Brain microvascular endothelial cell (primary cell): ENCODE measurements at regions not wholly inside any gene's neighbourhood (a gene's known extent, or its start where the extent isn't known, plus 50 kb on each side); places are given as distances from the start of the nearest gene placed in this dataset.

Source experiments
- DNase-seq: peaks from one replicate; pipeline ENCODE4 v3.0.0-alpha.2; 2020
- H3K27ac ChIP-seq: fragments of 250-450 bp; sonication (Bioruptor Pico); 2 replicates; pipeline ENCODE4 v1.5.1; 2020; ENCODE audit warnings: mild to moderate bottlenecking, moderate library complexity
- H3K27me3 ChIP-seq: fragments of 250-450 bp; sonication (Bioruptor Pico); replicated peaks from 2 replicates; pipeline ENCODE4 v1.5.1; 2020; ENCODE audit warnings: mild to moderate bottlenecking
- H3K36me3 ChIP-seq: fragments of 250-450 bp; sonication (Bioruptor Pico); replicated peaks from 2 replicates; pipeline ENCODE4 v1.5.1; 2020; ENCODE audit warnings: mild to moderate bottlenecking
- H3K4me3 ChIP-seq: 2 replicates; pipeline ENCODE4 v1.5.1; 2011; ENCODE audit warnings: low read depth, mild to moderate bottlenecking, control low read depth, low read length, moderate library complexity
- in situ Hi-C: cut with HindIII; loops from 2 replicates; pipeline ENCODE4 v1.10.0; 2017; ENCODE audit warnings: low sequenced_read_pairs, low pct_ligation_motif_present
- TF ChIP-seq, protein P1 (sequence below): IDR thresholded peaks from 2 replicates; pipeline ENCODE4 v1.5.1; 2011; ENCODE audit warnings: low read depth, mild to moderate bottlenecking, moderate library complexity, low read length, control low read depth, inconsistent platforms; ENCODE audit errors: missing control alignments

DNA sequence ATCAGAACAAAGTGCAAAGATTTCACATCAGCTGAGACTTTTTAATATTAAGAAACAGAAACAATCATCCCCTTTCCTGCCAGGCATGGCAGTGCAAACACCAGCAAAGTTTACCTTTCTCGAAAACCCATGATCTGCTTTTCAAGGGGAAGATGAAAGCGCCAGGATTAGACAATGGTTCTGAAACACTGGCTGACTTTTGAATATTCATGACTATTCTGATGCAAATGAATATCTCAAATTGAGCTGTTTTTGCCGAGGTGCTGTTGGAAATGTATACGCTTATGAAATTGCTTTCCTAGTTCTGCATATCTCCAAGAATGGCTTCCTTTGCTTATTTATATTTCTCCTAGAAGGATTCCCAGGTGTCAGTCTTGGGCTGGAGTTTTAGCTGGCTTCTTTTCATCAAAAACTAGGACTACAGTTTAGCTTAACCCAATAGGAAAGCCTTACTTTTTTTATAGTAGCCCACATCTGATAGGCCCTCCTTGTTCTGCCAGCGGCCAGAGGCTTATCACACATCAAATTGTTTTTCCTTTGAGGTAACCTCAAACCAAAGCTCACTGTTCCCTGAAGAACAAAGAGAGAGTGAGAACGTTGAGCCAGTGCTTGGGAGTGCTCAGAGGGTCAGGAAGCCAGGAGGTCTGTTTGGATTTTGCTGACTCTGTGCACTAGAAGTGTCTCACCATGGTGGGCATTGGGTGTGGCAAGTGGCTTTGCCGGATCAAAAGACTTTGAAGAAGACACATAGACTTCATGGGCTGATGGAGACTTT, 74.0 kb upstream of the PLCL2 start:
- DNase-seq: no peak
- in situ Hi-C loops: no loop called here
- H3K27ac ChIP-seq: no peak overlapping the region
- no peaks in the 10 kb centered on the region for H3K27me3 ChIP-seq
- no peak overlapping the region for H3K4me3 ChIP-seq
- no peaks in the 10 kb centered on the region for H3K36me3 ChIP-seq
- TF ChIP-seq, protein P1, sequence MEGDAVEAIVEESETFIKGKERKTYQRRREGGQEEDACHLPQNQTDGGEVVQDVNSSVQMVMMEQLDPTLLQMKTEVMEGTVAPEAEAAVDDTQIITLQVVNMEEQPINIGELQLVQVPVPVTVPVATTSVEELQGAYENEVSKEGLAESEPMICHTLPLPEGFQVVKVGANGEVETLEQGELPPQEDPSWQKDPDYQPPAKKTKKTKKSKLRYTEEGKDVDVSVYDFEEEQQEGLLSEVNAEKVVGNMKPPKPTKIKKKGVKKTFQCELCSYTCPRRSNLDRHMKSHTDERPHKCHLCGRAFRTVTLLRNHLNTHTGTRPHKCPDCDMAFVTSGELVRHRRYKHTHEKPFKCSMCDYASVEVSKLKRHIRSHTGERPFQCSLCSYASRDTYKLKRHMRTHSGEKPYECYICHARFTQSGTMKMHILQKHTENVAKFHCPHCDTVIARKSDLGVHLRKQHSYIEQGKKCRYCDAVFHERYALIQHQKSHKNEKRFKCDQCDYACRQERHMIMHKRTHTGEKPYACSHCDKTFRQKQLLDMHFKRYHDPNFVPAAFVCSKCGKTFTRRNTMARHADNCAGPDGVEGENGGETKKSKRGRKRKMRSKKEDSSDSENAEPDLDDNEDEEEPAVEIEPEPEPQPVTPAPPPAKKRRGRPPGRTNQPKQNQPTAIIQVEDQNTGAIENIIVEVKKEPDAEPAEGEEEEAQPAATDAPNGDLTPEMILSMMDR: no peak

- no peak for DNase-seq
- Histone ChIP-seq H3K27me3 (no peaks in the 10 kb centered on the region), H3K27ac (no peak overlapping the region), H3K4me3 (no peak overlapping the region), H3K36me3 (no peaks in the 10 kb centered on the region)
- TF ChIP-seq, protein P1: no peak
- in situ Hi-C loops: no loop called here
Observed at GRCh38 chr3:16811950-16812349, 72.8 kb upstream of the PLCL2 start.

GRCh38 chr3:16813336-16813735, 71.4 kb upstream of the PLCL2 start:
- Histone ChIP-seq H3K36me3 (no peaks in the 10 kb centered on the region), H3K4me3 (no peak overlapping the region), H3K27me3 (no peaks in the 10 kb centered on the region), H3K27ac (no peak overlapping the region)
- TF ChIP-seq, protein P1: no peak
- in situ Hi-C loops: no loop called here
- DNase-seq: no peak

DNA sequence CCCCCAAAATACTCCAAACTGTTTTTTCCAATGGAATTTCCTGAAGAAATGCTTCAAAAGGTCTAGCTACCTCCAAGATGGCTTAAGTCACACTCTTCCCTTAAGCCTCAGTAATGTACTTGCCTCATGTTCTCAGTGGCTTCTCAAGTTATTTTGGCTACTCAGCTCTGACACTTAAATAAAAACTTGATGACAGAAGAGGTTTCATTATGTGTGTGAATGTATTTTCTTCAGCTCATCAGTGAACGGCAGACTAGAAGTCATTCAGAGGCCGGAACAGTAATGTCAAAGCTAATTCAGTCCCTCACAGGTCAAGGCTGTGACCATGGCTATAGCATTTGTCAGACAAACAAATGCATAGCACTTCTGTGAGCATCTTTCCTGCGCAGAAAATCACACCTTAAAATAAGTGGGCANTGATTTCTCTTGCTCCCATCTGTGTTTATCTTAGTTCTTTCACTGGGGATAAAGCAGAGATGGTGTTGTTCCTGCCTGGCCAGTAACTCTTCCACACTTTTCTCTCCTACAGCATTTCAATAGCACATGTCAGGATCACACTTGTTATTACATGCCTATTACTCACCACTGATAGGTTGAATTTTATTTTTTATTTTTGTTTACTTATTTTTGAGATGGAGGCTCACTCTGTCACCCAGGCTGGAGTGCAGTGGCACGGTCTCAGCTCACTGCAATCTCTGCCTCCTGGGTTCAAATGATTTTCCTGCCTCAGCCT, 68.5 kb upstream of the PLCL2 start:
- H3K27ac ChIP-seq: no peak overlapping the region
- in situ Hi-C loops: no loop called here
- no peaks in the 10 kb centered on the region for H3K36me3 ChIP-seq
- TF ChIP-seq, protein P1: no peak
- no peaks in the 10 kb centered on the region for H3K27me3 ChIP-seq
- no peak overlapping the region for H3K4me3 ChIP-seq
- DNase-seq: no peak

- no peak overlapping the region for H3K27ac ChIP-seq
- no peak overlapping the region for H3K4me3 ChIP-seq
- no peaks in the 10 kb centered on the region for H3K27me3 ChIP-seq
- in situ Hi-C loops: no loop called here
- TF ChIP-seq, protein P1: no peak
- no peak for DNase-seq
- H3K36me3 ChIP-seq: no peaks in the 10 kb centered on the region
Observed at GRCh38 chr3:16817197-16817596, 67.6 kb upstream of the PLCL2 start.
